HTR-8/SVneo (cell line): ENCODE measurements at regions not wholly inside any gene's neighbourhood (a gene's known extent, or its start where the extent isn't known, plus 50 kb on each side); places are given as distances from the start of the nearest gene placed in this dataset.
A peak's percentile ranks its signal among the peaks of the same experiment; 100 is the strongest.

Source experiments
- DNase-seq: peaks from one replicate; pipeline ENCODE4 v3.0.0; 2011; ENCODE audit warnings: low spot score, mixed read lengths; ENCODE audit not compliant: insufficient read length
- FAIRE-seq: peaks from 2 replicates; lab custom pipeline; 2011; peaks lifted over from hg19 to GRCh38; lab: Jason Lieb, UNC

DNA sequence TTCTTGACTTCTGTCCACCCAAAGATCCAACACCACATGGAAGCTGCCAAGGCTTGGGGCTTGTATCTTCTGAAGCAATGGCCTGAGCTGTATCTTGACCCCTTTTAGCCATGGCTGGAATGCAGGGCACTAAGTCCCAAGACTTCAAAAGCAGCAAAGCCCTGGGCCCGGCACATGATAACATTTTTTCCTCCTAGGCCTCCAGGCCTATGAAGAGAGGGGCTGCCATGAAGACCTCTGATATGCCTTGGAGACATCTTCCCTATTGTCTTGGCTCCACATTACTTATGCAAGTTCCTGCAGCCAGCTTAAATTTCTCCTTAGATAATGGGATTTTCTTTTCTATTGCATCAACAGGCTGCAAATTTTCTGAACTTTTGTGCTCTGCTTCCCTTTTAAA, 1252.6 kb upstream of the CITED2 start:
- no peak for DNase-seq
- FAIRE-seq, result no peak

DNA sequence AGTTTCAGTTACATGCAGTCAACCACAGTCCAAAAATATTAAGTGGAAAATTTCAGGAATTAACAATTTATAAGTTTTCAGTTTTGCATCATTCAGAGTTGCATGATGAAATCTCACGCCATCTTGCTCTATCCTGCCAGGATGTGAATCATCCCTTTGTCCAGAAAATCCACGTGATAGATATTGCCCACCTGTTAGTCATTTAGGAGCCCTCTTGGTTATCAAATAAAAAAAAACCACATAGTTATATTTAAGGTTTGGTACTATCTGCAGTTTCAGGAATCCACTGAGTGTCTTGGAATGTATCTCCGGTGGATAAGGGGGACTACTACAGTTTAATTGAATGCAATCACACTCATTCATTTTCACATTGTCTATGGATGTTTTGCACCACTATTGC, 1249.0 kb upstream of the CITED2 start:
- peak; percentile 12 for DNase-seq
- FAIRE-seq, result no peak

DNA sequence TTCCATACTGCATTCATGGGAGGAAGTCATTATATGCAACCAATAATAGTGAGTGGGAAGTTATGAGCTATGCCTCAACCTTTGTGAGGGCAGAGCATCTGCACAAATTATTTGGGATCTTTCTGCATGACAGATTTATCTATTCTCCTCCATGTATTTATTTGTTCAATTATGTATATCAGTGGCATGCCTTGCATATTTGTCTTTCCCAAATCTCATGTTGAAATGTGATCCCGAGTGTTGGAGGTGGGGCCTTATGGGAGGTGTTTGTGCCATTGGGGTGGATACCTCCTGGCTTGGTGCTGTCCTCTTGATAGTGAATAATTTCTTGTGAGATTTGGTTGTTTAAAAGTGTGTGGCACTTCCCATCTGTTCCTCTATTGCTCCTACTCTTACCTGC, 1246.0 kb upstream of the CITED2 start:
- FAIRE-seq, result no peak
- no peak for DNase-seq

DNA sequence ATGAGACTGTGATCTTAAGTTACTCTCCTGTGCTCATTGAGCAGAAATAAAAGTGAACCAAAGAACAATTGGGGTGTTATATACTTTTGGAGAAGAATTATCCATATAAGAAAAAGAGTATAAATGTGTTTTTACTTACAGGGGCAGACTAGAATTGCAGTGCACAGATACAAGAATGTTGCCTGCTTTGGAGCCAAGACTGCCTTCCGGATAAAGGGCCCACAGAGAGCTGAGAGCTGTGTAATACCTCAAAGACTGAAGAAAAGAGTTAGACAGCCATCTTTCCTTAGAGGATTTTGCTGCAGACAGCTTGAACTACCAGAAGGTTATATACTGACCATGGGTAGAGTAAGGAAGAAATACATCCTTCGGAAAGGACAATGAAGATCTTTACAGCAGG, 1235.5 kb upstream of the CITED2 start:
- DNase-seq (no peak), FAIRE-seq (no peak)

DNA sequence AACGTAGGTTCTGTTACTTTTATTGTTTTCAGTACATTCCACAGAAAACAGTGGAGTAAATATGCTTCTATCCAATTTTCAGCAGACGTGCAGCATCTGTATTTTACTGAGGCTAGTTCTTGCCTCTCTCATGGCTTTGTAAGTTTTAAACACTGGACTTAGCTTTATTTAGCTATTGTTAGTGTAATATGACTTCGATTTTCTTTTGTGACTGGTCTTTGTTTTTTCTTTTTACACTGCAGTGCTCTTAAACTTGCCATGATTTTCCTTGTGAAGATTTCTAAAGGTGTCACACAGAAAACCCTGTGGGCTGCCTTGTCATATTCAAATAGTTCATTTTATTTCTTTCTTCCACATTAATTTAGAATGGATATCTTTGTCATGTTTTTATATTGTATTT, 1234.9 kb upstream of the CITED2 start:
- FAIRE-seq, result no peak
- no peak for DNase-seq

DNA sequence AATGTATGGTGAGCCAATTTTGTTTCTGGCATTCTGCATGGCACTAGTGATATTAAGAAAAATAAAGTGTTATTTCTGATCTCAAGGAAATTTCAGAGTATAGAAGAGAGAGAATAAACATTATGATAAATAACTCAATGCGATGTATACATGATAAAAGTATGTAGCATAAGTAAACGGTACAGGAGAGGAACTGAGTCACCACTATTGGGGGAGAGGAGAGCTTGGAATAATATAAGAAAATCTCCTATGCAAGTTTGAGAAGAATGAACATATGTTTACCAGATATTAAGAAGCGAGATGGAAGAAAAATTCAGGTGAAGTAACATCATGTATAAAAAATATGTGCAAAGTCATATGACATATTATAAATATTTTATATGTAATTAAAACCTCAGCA, 1230.3 kb upstream of the CITED2 start:
- FAIRE-seq (no peak), DNase-seq (no peak)

DNA sequence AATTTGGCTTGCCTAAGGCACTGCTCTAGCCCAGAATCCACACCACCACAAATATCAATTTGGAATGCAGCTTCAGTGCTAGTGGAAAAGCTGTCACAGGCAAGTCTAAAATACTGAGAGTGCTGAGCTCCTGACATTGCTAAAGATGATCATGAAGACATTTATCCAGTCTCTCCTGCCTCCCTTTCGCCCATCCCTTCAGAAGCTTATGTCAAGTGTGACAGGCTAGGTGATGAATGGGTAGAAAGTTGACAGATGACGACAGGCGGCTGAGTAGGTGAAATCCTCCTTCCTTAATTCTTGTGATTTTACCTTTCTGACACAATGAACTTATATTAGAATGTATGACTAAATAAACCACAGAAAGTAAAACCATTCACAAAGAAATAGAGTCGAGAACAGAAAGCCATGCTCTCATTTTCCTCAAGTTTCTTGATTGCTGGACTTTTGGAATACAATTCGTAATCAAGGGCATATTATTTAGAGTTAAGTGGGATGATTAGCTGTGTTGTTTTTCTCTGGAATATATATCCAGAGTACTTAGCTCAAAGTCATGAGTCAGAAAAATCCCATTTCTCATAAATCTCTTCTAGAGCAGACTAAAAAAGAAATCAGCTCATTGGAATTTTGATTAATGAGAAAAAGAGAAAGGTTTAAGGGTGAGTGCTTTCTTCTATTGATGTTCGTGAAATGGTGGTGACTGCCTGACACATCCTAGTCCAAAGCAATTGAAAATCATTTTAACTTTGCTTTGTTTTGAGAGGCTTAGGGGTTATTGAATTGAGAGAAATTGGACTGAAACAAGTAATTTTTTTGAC, 1228.2 kb upstream of the CITED2 start:
- FAIRE-seq, result no peak
- DNase-seq, result no peak

DNA sequence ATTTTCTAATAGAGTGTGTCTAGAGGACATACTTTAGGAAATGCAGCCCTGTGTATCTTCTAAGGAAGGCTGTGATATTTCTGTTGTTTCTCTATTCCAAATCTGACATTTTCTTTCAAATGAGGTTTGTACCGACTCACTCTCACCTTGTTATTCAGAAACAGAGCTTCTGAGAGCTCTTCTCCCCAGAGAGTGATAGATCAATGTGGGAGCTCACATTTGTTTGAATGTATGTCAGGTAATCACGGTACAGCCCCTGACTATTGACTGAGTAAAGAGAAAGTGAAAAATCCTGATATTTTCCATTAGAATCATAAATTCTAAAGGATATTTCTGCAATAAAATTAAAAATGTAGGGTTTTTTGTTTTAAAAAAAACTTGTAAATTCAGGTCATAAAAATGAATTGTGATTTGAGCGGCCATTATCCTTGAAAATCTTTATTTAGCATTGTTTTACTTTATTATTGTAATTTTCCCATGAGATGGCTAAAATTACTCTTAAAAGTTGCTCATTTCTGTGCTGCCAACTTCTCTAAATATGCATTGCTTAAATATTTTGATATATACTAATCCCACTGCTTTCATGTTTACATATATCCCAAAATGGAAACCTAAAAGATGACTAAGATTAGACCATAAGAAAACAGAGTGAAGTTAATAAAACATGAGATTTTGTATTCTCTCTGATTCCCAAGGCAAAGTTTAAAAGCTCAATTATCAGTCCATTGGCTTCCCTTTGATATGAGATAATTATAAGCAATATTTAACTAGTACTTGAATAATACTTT, 1226.8 kb upstream of the CITED2 start:
- DNase-seq (no peak), FAIRE-seq (no peak)

DNA sequence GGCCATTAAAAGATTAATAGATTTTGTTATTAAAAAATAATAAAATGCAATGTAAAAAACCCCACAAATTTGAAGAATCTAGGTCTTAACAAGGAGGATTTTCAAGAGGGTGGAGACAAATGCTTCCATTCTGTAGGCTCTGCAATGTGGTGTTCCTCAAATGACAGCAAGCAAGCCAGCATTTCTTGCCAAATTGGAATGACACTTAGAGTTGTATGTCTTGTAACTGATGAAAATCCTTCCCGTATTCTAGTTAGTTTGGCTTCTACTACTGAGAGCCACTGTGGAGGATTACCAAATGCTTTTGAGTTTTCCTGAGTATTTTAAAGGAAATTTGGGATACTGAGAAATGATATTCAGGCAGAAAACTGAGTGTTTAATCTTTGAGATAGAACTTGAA, 1225.5 kb upstream of the CITED2 start:
- FAIRE-seq (no peak), DNase-seq (no peak)

DNA sequence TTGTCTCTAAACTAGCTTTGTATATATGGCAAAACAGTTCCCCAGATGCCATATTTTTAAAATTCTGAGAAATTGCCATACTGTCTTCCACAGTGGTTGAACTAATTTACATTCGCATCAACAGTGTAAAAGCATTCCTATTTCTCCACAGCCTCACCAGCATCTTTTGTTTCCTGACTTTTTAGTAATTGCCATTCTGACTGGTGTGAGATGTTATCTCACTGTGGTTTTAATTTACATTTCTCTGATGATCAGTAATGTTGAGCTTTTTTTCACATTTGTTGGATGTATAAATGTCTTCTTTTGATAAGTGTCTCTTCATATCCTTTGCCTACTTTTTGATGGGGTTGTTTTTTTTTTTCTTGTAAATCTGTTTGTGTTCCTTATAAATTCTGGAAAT, 1222.7 kb upstream of the CITED2 start:
- FAIRE-seq (no peak), DNase-seq (no peak)

DNA sequence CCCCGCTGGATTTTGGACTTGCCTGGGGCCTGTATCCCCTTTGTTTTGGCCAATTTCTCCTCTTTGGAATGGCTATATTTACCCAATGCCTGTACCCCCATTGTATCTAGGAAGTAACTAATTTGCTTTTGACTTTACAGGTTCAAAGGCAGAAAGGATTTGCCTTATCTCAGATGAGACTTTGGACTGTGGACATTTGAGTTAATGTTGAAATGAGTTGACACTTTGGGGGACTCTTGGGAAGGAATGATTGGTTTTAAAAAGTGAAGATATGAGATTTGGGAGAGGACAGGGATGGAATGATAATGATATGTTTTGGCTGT, 1220.3 kb upstream of the CITED2 start:
- FAIRE-seq, result no peak
- no peak for DNase-seq

DNA sequence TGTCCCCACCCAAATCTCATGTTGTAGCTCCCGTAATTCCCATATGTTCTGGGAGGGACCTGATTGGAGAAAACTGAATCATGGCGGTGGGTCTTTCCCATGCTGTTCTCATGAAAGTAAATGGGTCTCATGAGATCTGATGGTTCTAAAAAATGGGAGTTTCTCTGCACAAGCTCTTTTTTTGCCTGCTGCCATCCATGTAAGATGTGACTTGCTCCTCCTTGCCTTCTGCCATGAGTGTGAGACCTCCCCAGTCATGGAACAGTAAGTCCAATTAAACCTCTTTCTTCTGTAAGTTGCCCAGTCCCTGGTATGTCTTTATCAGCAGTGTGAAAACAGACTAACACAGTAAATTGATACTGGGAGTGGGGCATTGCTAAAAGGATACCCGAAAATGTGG, 1218.4 kb upstream of the CITED2 start:
- DNase-seq, result no peak
- no peak for FAIRE-seq

DNA sequence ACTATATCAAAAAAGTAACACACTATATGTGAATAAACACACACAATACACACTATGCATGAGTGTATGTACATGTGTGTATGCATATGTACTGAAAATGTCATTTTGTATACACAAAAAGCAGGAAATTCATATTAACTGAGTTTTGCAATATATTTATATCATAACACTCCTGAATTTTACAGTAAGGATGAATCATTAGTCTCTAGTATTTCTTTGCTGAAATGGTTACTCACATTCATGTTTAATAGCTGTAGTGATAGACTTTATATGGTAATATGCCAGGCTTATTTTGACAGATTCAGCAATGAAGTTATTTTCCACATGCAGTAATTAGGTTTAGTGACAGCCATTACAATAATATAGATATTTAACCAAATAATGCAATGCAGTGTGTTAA, 1216.2 kb upstream of the CITED2 start:
- FAIRE-seq, result no peak

DNA sequence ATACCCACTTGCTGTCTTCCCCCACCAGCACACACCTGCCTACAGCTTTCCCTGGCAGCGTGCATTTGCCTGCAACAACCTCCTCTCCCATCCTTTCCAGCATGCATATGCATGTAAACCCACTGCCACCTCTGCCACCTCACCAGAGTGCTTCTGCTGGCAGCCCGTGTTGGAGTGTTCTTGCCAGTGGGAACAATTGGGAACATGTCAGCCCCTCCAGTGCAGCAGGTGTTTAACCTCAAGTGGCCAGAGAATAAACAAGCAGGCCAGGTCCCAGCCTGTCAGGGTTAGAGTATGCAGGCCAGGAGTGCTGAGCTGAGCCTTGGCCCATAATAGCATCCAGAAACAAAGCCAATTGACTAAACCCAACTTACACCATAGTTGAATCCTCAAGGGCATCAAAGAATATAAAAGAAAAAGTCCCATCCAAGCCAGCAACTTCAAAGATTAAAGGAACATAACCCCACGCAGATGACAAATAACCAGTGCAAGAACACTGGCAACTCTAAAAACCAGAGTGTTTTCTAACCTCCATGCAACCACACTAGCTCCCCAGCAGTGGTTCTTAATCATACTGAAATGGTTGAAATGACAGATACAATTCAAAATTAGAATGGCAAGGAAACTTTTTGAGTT, 1212.1 kb upstream of the CITED2 start:
- FAIRE-seq (no peak), DNase-seq (no peak)

More for the DNA sequence above, 1216.2 kb upstream of the CITED2 start:
- no peak for DNase-seq

DNA sequence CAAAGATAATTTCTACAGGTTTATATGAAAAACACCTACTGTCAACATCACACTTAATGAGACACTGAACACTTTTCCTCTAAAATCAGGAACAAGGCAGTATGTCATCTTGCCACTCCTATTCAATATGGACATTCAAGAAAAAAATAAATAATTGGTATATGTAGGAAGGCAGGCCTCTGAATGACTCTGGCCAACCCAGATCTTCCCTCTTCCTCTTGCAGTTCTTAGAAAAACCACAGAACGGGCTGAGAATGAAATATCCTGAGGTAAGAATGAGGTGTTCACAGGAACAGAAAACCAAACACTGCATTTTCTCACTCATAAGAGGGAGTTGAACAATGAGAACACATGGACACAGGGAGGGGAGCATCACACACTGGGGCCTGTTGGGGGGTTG, 1207.2 kb upstream of the CITED2 start:
- FAIRE-seq, result no peak
- no peak for DNase-seq

DNA sequence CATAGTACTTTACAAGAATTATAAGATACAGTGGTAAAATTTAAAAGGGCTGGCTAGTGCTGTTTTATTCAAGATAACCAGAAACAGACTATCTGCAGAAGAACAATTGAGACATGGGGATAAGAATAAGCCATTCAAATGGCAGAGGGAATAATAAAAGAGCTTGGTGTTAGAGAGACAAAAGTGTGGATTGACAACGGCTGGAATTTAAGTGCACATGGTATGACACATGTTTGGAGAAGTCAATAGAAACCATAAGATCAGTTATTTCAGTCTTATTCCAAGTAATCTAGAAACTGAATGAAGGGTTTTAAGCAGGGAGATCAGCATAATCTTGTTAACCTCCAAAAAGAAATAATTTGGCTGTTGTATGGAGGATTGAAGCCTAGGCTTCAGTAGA, 1205.5 kb upstream of the CITED2 start:
- FAIRE-seq, result no peak
- no peak for DNase-seq

DNA sequence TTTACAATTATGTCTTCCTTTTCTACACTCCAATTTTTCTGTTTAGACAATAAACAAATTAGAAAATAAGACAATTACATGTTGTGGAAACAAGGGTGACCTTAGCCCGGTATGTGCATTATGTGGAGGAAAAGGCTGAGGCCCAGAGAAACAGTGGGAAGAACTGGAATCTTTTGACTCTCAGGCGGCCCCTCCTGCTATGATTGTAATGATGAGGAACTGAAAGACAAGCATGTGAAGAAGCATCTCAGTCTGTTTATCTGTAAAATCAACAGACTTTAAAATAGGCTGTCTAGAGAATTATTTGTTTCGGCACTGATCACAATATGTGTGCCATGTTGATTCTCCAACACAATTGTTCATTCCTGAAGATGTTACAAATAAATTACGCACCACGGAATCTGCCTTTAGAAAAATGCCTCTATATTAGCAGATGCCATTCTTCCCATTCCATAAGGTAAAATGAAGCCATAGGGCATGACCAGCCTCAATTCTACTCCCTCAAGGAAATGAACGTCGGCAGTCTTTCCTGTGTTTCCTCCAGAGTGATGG, 1201.6 kb upstream of the CITED2 start:
- DNase-seq, result no peak
- no peak for FAIRE-seq

DNA sequence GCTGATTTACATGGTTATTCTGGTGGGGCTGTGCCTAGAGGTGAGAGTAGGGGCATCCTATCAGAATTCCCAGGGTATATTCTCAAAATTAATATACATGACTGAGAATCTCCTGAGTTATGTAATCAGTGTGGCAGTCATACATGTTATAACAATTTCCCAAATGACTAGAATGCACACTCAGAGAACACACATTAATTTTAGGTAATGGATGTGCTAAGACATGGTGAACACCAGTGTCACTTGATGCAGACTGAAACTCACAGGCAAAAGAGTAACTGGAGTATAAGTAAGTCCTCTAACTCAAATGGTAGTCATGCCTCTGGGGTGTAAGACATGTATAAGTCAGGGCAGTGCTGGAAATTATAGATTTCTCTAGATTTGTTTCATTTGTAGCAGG, 1198.4 kb upstream of the CITED2 start:
- FAIRE-seq (no peak), DNase-seq (no peak)

DNA sequence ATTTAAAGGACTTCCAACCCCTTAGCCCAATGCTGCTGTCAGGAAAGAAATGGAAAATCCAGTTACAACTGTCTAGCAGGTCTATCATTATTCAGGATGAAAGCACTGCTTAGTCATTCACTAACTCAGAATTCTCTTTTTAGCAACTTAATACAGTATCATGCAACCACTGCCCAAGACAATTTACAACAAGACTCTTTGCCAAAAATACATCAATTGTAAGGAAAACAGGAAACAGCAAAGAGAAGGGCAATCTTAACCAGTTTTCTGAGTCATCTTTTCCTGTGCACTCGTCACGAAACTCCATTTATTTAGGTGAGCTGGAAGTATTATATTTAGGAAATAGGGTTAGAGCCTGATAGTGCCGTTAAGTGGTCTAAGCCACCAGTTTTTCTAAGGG, 1197.7 kb upstream of the CITED2 start:
- DNase-seq (peak; percentile 5), FAIRE-seq (no peak)

DNA sequence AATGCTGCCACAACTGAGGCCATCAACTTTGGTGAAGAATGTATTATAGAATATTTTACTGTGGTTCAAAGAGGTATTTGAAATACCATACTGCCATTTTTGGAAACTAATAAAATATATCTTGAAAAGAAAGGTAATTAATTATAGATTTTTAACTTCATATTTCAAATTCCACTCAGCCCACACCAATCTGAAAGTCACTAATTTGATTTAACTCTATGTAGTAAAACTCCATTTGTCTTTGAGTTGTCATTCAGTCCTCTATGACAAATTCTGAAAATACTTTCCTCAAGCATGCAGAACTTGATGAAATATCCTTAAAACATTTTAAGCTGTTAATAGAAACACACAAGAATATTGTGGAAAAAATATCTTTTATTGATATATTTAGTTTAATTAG, 1196.7 kb upstream of the CITED2 start:
- DNase-seq (no peak), FAIRE-seq (no peak)

DNA sequence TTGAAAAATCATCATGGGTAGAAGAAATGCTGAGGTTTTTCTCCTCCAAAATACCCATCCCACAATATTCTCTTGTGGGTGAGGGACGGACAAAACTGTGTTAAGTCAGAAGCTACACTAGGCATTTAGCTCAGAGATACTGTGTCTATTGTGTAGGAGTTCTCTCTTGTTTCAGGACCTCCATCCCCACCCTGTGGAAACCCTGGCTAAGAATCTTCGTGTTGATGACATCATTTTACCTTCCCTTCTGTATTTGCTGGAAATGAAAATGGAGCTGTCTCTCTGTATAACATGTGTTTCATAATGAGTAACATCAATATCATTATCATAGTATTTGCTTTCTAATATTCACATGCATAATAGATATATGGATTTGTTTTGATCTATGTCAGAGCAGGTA, 1193.0 kb upstream of the CITED2 start:
- no peak for FAIRE-seq
- no peak for DNase-seq
